DMS53 (cell line): ENCODE measurements at regions not wholly inside any gene's neighbourhood (a gene's known extent, or its start where the extent isn't known, plus 50 kb on each side); places are given as distances from the start of the nearest gene placed in this dataset.
A peak's percentile ranks its signal among the peaks of the same experiment; 100 is the strongest.

Experiments
- DNase-seq: peaks from one replicate; lab custom pipeline; 2025; lab: John Stamatoyannopoulos, UW

- no peak for DNase-seq
Observed at GRCh38 chr2:153101187-153101586, 377.4 kb downstream of the RPRM start.

- DNase-seq, result no peak
Observed at GRCh38 chr2:153100151-153100550, 378.4 kb downstream of the RPRM start.

GRCh38 chr2:153098073-153098472 lies 379.7 kb downstream of the ARL6IP6 start:
- no peak for DNase-seq

- DNase-seq, result no peak
Observed at GRCh38 chr2:153096272-153096671, 377.9 kb downstream of the ARL6IP6 start.

- no peak for DNase-seq
Observed at GRCh38 chr2:153091344-153091743, 372.9 kb downstream of the ARL6IP6 start.

GRCh38 chr2:153079315-153079714 lies 360.9 kb downstream of the ARL6IP6 start:
- DNase-seq, result no peak

GRCh38 chr2:153077311-153077710 lies 358.9 kb downstream of the ARL6IP6 start:
- DNase-seq, result peak; percentile 0

- no peak for DNase-seq
Observed at GRCh38 chr2:153074207-153074606, 355.8 kb downstream of the ARL6IP6 start.

GRCh38 chr2:153072813-153073212 lies 354.4 kb downstream of the ARL6IP6 start:
- no peak for DNase-seq

GRCh38 chr2:153072077-153072476 lies 353.7 kb downstream of the ARL6IP6 start:
- no peak for DNase-seq

GRCh38 chr2:153071090-153071489 lies 352.7 kb downstream of the ARL6IP6 start:
- DNase-seq, result no peak

- DNase-seq, result no peak
Observed at GRCh38 chr2:153068915-153069314, 350.5 kb downstream of the ARL6IP6 start.

- DNase-seq, result no peak
Observed at GRCh38 chr2:153068052-153068451, 349.6 kb downstream of the ARL6IP6 start.

- peak; percentile 65 for DNase-seq
Observed at GRCh38 chr2:153059338-153060052, 341.1 kb downstream of the ARL6IP6 start.

- no peak for DNase-seq
Observed at GRCh38 chr2:153057743-153058142, 339.3 kb downstream of the ARL6IP6 start.

- no peak for DNase-seq
Observed at GRCh38 chr2:153055182-153055581, 336.8 kb downstream of the ARL6IP6 start.

- DNase-seq, result no peak
Observed at GRCh38 chr2:153052807-153053559, 334.6 kb downstream of the ARL6IP6 start.

- DNase-seq, result no peak
Observed at GRCh38 chr2:153047220-153047619, 328.8 kb downstream of the ARL6IP6 start.

- DNase-seq, result no peak
Observed at GRCh38 chr2:153043385-153043784, 325.0 kb downstream of the ARL6IP6 start.

- no peak for DNase-seq
Observed at GRCh38 chr2:153028626-153029025, 310.2 kb downstream of the ARL6IP6 start.

- DNase-seq, result no peak
Observed at GRCh38 chr2:153027533-153027932, 309.1 kb downstream of the ARL6IP6 start.

GRCh38 chr2:153020201-153020600 lies 301.8 kb downstream of the ARL6IP6 start:
- DNase-seq, result no peak

- DNase-seq, result no peak
Observed at GRCh38 chr2:153005071-153005730, 286.8 kb downstream of the ARL6IP6 start.
